HEK293 (cell line): ENCODE measurements at regions not wholly inside any gene's neighbourhood (a gene's known extent, or its start where the extent isn't known, plus 50 kb on each side); places are given as distances from the start of the nearest gene placed in this dataset.

ENCODE experiments used
- CTCF ChIA-PET: fragments of 350-600 bp; formaldehyde crosslinking; extraction: SDS; loops from one replicate; lab custom pipeline; 2021; ENCODE audit warnings: antibody characterized with exemption; lab: Yijun Ruan, JAX
- POLR2A ChIA-PET: fragments of 300-600 bp; formaldehyde crosslinking; extraction: SDS; loops from one replicate; lab custom pipeline; 2020; ENCODE audit warnings: antibody characterized with exemption, inconsistent platforms; lab: Yijun Ruan, JAX
- H3K27ac ChIP-seq: fragments of 200-500 bp; sonication (Bioruptor generic); 2 replicates; pipeline ENCODE4 v1.5.1; 2014; ENCODE audit warnings: low read depth, low read length, control low read depth, inconsistent platforms; ENCODE audit errors: extremely low read depth
- H3K36me3 ChIP-seq, 2 experiments: fragments of 200-500 bp in 1 of 2; sonication (Bioruptor generic) in 1 of 2; 1 replicate in 1 of 2; 2 replicates in 1 of 2; pipeline ENCODE4 v1.5.1; 2014 to 2017; ENCODE audit warnings: inconsistent platforms in 2 of 2, low read length in 2 of 2; ENCODE audit not compliant: control insufficient read depth in 2 of 2, insufficient read depth in 1 of 2
- H3K4me1 ChIP-seq: fragments of 200-500 bp; sonication (Bioruptor generic); 2 replicates; pipeline ENCODE4 v1.5.1; 2014; ENCODE audit warnings: mild to moderate bottlenecking, low read length, inconsistent platforms; ENCODE audit not compliant: control insufficient read depth, insufficient read depth
- H3K4me3 ChIP-seq: 2 replicates; pipeline ENCODE4 v1.5.1; 2011; ENCODE audit warnings: low read depth, mild to moderate bottlenecking, control low read depth, low read length, moderate library complexity
- H3K9me3 ChIP-seq: fragments of 200-500 bp; sonication (Bioruptor generic); 2 replicates; pipeline ENCODE4 v1.5.1; 2014; ENCODE audit warnings: low read depth, low read length, inconsistent platforms; ENCODE audit not compliant: control insufficient read depth, insufficient read depth
- GLIS1 ChIP-seq: fragments of 450-650 bp; formaldehyde crosslinking; IDR thresholded peaks from 2 replicates; pipeline ENCODE4 v1.5.1; 2016; ENCODE audit warnings: missing biosample characterization, missing genetic modification characterization
- MEIS1 ChIP-seq: sonication (generic); formaldehyde crosslinking; IDR thresholded peaks from 2 replicates; pipeline ENCODE4 v1.8.1; 2022; ENCODE audit warnings: missing genetic modification reagents, mild to moderate bottlenecking, borderline replicate concordance
- MYNN ChIP-seq: fragments of 450-650 bp; formaldehyde crosslinking; IDR thresholded peaks from 2 replicates; pipeline ENCODE4 v1.5.1; 2016; ENCODE audit warnings: missing biosample characterization, missing genetic modification characterization, borderline replicate concordance
- SCRT1 ChIP-seq: fragments of 450-650 bp; formaldehyde crosslinking; IDR thresholded peaks from 2 replicates; pipeline ENCODE4 v1.5.1; 2016; ENCODE audit warnings: missing biosample characterization, missing genetic modification characterization, borderline replicate concordance
- SP3 ChIP-seq: fragments of 450-650 bp; formaldehyde crosslinking; IDR thresholded peaks from 2 replicates; pipeline ENCODE4 v1.5.1; 2016; ENCODE audit warnings: missing biosample characterization, missing genetic modification characterization
- TCF7L2 ChIP-seq: IDR thresholded peaks from 2 replicates; pipeline ENCODE4 v1.6.1; 2011; ENCODE audit warnings: low read depth, mild to moderate bottlenecking, inconsistent platforms, low read length, moderate library complexity, borderline replicate concordance
- WT1 ChIP-seq: fragments of 450-650 bp; formaldehyde crosslinking; IDR thresholded peaks from 2 replicates; pipeline ENCODE4 v1.5.1; 2016; ENCODE audit warnings: missing biosample characterization, missing genetic modification characterization
- ZBTB21 ChIP-seq: fragments of 450-650 bp; formaldehyde crosslinking; IDR thresholded peaks from 2 replicates; pipeline ENCODE4 v1.5.1; 2017; ENCODE audit warnings: missing biosample characterization, missing genetic modification characterization
- ZBTB7A ChIP-seq: fragments of 450-650 bp; formaldehyde crosslinking; IDR thresholded peaks from 2 replicates; pipeline ENCODE4 v1.5.1; 2016; ENCODE audit warnings: low read depth, missing biosample characterization, missing genetic modification characterization
- ZEB2 ChIP-seq: fragments of 450-650 bp; formaldehyde crosslinking; IDR thresholded peaks from 2 replicates; pipeline ENCODE4 v1.5.1; 2016; ENCODE audit warnings: missing biosample characterization, missing genetic modification characterization
- ZNF121 ChIP-seq: fragments of 450-650 bp; formaldehyde crosslinking; IDR thresholded peaks from 2 replicates; pipeline ENCODE4 v1.5.1; 2016; ENCODE audit warnings: missing biosample characterization, missing genetic modification characterization
- ZNF148 ChIP-seq: fragments of 450-650 bp; formaldehyde crosslinking; IDR thresholded peaks from 2 replicates; pipeline ENCODE4 v1.5.0; 2017; ENCODE audit warnings: missing biosample characterization, missing genetic modification characterization, borderline replicate concordance
- ZNF155 ChIP-seq: fragments of 450-650 bp; formaldehyde crosslinking; IDR thresholded peaks from 2 replicates; pipeline ENCODE4 v1.5.1; 2016; ENCODE audit warnings: missing biosample characterization, missing genetic modification characterization
- ZNF19 ChIP-seq: fragments of 450-650 bp; formaldehyde crosslinking; IDR thresholded peaks from 2 replicates; pipeline ENCODE4; 2016; ENCODE audit warnings: missing biosample characterization, missing genetic modification characterization, low read depth
- ZNF335 ChIP-seq: fragments of 450-650 bp; formaldehyde crosslinking; conservative IDR thresholded peaks from 2 replicates; pipeline ENCODE4 v1.5.1; 2016; ENCODE audit warnings: missing biosample characterization, missing genetic modification characterization
- ZNF398 ChIP-seq: fragments of 450-650 bp; formaldehyde crosslinking; IDR thresholded peaks from 2 replicates; pipeline ENCODE4 v1.5.1; 2017; ENCODE audit warnings: missing biosample characterization, missing genetic modification characterization
- ZNF433 ChIP-seq: fragments of 450-650 bp; formaldehyde crosslinking; IDR thresholded peaks from 2 replicates; pipeline ENCODE4 v1.5.1; 2016; ENCODE audit warnings: missing biosample characterization, missing genetic modification characterization, low read depth
- ZNF558 ChIP-seq: fragments of 450-650 bp; formaldehyde crosslinking; IDR thresholded peaks from 2 replicates; pipeline ENCODE4 v1.5.1; 2016; ENCODE audit warnings: missing biosample characterization, missing genetic modification characterization
- ZNF670 ChIP-seq: fragments of 450-650 bp; formaldehyde crosslinking; IDR thresholded peaks from 2 replicates; pipeline ENCODE4 v1.5.1; 2016; ENCODE audit warnings: missing biosample characterization, missing genetic modification characterization, low read depth
- ZNF692 ChIP-seq: fragments of 450-650 bp; formaldehyde crosslinking; IDR thresholded peaks from 2 replicates; pipeline ENCODE4 v1.5.1; 2016; ENCODE audit warnings: missing biosample characterization, missing genetic modification characterization

- TF ChIP-seq MYNN (tag by site-specific recombination) (no peak), ZNF558 (tag by site-specific recombination) (no peak)
Measured at GRCh38 chr3:72554689-72555088, 293.6 kb downstream of the SHQ1 start (continued).

DNA sequence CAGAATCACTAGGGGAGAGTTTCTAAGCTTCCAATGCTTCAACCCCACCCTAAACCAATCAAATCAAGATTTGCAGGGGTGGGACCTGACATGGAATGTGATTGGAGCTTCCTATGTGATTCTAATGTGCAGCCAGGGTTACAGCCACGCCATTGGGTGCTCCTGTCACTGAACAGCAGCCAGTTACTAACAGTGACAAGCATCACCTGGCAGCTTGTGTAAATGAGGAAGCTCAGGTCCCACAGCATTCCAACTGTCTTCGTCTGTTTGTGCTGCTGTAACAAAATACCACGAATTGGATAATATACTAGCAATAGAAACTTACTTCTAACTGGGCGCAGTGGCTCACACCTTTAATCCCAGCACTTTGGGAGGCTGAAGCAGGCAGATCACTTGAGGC lies 294.9 kb downstream of the SHQ1 start:
- no peaks in the 10 kb centered on the region for H3K9me3 ChIP-seq
- H3K36me3 ChIP-seq: no peaks in the 10 kb centered on the region
- POLR2A ChIA-PET: no interaction called here
- TF ChIP-seq SP3 (tag by site-specific recombination) (no peak), SCRT1 (tag by site-specific recombination) (no peak), ZNF398 (no peak), ZNF155 (no peak), ZNF148 (no peak), GLIS1 (tag by site-specific recombination) (no peak), ZNF121 (tag by site-specific recombination) (no peak), ZNF19 (no peak), ZNF692 (tag by site-specific recombination) (no peak), ZNF335 (no peak), ZBTB21 (tag by site-specific recombination) (no peak), WT1 (tag by site-specific recombination) (no peak), MEIS1 (CRISPR knock-in tag) (no peak), ZNF433 (tag by site-specific recombination) (no peak), ZNF670 (tag by site-specific recombination) (no peak), ZBTB7A (tag by site-specific recombination) (no peak), ZEB2 (tag by site-specific recombination) (no peak), TCF7L2 (no peak)
- TF ChIP-seq, all 188 proteins: peak for 0
- CTCF ChIA-PET: no interaction called here
- Histone ChIP-seq H3K27ac (no peak overlapping the region), H3K4me3 (no peak overlapping the region), H3K4me1 (no peaks in the 10 kb centered on the region)
